HG03060 (cell line): ENCODE measurements at regions not wholly inside any gene's neighbourhood (a gene's known extent, or its start where the extent isn't known, plus 50 kb on each side); places are given as distances from the start of the nearest gene placed in this dataset.
A peak's percentile ranks its signal among the peaks of the same experiment; 100 is the strongest.

Experiments
- ATAC-seq: cut with Tn5 transposase; IDR thresholded peaks from one replicate; pipeline ENCODE4 v1.9.1; 2021; ENCODE audit warnings: low read depth, moderate number of reproducible peaks; ENCODE audit not compliant: unreplicated experiment

DNA sequence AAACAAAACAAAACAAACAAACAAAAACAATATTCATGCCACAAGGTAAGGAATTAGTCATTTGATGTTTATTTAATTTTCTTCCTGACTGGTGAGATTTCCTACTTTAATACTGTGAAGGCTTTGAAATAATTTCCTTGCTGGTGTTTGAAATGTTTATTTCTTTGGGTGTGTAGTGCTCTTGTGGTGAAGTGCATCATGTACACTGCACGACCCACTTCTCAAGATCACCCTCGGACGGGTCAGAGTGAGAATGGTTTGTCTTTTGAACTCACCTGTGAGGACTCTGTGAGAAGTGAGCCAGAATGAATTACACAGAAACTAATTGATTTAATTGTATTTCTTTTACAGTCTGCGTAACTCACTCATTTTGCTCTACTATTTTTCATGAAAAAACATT, 1211.5 kb downstream of the SORCS1 start:
- no peak for ATAC-seq

DNA sequence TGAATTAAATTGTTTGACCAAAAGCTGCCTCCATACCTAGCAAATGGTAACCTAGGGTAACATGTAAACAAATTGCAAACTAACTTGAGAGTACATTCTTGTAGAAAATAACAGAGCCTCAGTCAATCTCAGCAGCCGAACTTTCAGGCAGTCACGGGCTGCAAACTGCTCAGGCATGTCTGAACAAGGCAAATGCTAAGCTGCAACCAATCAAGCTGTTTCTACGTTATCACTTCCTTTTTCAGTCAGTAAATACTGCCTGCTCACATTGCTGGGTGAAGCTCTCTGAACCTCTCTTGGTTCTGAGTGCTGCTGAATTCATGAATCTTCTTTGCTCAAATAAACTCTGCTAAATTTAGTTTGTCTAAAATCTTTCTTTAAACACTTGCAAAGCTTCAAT, 1212.4 kb downstream of the SORCS1 start:
- ATAC-seq = peak; percentile 98

DNA sequence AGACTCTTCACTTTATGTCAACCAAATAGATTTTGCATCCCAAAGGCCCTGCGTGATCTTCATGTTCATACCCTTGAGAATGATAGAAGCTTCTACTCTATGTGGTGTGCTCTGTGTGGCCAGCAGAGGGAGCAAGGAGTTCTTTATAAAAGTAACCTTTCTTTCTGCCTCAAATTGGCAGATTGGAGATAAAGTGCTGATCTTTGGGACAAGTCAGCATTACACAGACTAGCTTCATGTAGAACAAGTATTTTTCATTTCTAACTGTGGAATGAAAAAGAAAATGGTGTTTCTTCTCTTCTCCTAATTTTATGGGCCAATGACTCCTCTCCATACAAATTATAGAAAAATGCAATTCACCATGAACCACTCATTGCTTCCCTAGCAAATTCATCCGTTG, 1214.1 kb downstream of the SORCS1 start:
- peak; percentile 29 for ATAC-seq

DNA sequence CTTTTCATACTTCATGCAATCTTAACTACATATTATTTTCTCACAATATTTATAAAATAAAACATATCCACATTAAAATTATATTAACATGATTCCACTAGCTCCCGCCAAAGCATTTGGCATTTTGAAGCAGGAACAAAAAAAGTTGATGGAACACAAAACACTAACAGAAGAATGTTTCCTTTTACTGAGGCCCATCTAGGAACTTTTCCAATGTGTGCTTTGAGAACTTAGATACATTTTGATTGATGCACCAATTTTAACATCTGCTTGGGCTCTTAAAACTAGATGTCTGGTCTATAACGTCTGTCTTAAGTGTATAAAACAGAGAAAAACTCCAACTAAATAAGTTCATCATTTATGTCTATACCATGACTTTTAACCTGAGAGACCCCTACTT, 1214.8 kb downstream of the SORCS1 start:
- ATAC-seq = no peak

DNA sequence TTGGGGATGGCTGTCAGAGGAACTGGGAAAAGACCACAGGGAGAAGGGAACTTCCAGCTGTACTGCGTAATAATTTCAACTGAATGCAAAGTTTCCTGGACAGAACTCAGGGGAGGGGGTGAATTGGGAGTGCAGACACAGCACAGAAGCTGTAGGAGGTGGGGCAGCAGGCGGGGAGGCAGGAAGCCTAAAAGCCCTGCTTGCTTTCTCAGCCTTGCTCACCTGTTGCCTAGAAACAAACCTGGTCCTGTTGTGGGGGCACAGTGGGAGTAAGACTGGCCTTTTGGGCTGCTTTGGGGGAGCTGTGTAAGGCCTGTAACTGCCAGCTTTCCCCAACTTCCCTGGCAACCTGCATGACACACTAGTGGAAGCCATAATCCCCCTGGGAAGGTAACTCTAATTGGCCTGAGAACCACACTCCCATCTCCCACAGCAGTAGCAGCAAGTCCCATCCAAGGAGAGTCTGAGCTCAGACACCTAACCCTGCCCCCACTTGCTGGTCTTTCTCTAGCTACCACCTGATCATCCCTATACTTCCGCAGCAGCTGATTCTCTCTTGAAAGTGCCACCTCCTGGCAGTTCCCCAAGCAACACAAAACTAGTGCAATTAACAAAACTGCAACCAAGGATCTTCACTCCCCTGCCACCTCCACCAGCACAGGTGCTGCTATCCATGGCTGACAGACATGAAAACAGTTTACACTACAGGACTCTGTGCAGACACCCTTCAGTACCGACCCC, 1239.3 kb downstream of the SORCS1 start:
- ATAC-seq = no peak

DNA sequence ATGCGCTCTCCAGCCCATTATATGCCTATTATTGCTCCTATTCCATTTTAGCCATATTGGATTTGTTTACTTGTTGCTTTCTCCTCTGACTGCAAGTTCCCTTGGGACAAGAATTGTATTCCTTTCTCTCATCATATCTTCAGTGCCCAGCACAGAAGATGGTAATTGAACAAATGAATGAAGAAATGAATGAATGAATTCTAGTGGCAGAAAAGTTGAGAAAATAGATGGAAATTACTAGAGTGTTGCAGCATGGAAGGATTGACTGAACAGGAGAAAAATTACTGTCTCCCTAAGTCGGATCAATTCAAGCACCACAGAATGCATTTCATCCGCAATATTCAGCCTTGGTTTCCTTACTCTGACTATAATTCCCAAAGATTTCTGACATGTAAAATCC, 1243.2 kb downstream of the SORCS1 start:
- ATAC-seq = no peak

DNA sequence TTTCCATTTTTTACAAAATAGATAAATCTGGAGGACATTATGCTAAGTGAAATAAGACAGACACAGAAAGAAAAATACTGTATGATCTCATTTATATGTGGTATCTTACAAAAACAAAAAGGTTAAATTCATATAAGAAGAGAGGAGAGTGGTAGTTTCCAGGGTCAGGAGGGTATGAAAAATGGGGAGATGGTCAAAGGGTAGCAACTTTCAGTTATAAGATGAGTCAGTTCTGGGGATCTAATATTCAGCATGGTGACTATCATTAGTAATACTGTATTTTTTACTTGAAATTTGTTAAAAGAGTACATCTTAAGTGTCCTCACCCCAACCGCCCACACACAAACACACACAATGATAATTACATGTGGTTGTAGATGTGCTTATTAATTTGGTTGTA, 1250.1 kb downstream of the SORCS1 start:
- ATAC-seq = no peak

DNA sequence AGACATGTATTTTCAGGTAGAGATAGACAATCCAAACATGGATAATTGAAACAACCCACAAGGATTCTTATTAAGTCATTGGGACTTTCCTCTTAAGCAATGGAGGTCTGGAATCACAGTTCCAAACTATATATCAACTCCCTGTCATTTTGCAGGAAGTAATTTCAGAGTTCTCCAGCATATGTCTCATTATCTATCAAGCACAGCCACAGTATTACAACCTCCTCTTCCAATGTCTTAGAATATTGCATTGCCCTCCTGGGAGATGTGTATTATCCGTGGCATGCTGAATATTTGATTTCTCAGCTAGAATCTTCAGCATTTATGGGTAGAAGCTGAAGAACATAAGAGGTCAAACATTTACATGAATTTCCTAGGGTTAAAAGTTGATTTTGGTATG, 1255.8 kb downstream of the SORCS1 start:
- no peak for ATAC-seq

DNA sequence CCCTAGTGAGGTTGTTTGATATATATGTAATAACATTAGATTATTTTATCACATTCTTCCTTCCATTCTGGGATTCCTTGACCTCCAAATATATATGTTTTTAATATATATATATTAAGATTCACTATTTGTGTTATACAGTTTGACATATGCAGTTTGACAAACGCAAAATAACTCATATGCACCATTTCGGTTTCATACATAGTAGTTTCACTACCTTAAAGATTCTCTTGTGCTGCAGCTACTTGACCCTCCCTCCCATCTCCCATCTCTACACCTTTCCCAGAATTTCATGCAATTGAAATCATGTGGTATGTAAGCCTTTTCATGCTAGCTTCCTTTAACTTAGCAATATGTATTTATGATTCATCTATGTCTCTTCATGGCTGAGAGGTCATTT, 1244.4 kb downstream of the SORCS3 start:
- no peak for ATAC-seq

DNA sequence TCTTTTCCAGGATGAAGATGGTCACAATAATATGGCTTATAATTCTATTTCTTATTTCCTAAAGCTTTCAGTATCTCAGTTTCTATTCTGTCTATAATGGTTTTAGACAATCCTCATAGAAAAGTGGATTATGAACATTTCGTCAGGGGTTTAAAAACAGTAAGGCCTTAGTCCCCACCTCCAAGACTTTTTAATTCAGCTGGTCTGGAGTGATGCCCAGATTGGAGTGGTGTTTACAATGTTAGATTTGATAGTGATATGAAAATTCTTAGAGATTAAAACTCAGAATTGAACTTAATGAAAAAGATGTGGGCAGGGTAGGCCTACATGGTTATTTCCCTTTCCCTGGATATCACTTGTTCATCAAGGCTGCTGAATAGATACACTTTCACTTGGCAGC, 1238.3 kb downstream of the SORCS3 start:
- no peak for ATAC-seq

DNA sequence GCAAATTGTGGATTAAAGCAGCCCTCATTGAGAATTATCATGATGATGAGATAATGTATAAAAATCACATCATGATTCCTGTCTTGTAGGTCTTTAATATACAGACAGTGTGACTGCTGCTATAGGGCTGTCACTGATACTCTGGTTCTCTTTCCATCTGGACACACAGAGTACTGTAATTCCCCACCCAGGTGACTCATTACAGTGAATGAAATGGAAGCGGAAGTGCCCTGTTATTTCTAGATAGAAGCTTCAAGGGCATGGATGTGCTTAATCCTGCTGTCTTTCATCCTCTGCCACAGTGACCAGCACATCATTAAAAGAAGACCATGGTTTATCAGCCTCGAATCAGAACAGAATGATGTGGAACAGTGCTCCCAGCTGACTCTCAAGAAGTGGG, 1234.0 kb downstream of the SORCS3 start:
- ATAC-seq = no peak

DNA sequence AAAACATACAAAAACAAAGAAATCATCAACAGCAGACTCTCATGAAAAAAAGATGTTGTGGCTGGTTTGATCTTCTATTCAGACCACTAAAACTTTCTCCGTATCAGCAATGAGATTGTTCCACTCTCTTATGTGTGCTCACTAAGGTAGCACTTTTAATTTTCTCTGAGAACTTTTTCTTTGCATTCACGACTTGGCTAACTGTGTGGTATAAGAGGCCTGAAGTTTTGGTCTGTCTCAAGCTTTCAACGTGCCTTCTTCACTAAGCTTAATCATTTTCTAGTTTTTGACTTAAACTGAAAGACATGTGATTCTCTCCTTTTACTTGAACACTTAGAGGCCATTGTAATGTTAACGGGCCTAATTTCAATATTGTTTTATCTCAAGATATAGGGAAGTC, 1231.6 kb downstream of the SORCS3 start:
- no peak for ATAC-seq

DNA sequence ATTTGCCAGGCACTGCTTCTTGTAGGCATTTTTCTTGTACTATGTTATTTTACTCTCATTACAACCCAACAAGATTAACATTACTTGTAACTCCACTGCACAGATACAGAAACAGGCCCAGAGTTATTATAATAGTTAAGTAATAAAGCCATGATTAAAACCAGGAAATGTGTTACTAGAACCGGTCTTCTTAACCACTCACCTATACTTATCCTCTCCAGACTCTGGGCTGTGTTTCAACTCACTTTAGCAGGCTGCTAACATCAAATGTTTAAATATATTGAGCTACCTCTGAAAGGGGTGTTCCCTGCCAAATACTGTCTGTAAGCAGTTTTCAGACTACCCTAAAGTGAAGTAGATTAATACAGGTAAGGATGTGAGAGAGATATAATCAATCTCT, 1227.8 kb downstream of the SORCS3 start:
- ATAC-seq = no peak

DNA sequence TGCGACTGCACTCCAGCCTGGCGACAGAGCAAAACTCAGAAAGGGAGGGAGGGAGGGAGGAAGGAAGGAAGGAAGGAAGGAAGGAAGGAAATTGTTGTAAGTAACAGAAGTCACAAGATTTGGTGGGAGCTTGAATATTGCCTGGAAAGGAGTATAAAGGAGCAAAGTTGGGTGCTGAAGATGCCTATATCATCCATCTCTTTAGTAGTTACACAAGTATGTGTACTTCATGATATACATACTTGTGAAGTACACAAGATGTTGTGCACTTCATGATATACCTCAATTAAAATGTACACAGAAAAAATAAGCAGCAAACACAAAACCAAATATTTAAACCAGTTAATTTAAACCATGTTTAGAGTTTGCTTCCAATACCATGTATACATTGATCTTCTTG, 1223.8 kb downstream of the SORCS3 start:
- no peak for ATAC-seq

DNA sequence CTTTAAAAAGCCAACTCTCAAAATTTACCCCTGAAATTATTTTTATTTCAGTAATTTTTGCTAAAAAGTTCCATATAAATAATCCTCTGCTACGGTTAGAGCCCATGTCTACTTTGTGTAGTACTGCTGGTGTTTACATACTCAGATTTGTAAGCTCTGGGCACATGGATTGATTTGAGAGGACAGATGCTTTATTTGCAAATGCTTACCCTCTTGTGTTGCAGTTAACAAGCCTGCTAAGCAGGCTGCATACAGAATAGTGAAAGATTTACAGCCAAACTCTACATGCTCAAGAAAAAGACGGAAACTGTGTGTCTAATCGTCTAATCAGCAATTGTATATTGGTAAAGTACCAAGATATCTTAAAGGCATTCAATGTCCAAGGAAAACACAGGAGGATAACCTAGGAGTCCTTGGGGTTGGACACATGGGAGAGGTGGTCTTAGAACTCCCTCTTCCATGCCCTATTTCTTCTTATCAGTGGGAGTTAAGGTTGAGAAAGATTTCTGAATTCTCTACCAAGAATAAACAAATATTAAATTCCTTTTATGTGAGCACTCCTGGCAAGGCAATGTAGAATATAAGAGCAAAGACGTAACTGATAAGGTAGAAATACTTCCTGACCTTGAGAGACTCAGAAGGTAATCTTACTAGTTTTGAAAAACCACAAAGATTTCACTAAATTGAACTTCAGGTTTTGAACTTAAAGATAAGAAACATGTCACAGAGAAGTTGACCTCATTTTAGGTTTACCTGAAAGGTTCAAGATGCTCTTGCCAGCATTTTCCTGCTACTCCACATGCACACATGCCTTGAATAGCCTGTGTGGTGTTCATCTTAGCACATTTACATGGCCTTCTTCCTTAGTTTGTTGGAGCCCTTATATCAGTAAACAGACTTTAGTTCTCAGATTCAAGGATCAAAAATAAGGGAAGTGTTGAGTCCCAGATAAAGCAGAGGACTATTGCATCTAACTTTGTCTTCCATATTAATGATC, 1216.5 kb downstream of the SORCS3 start:
- ATAC-seq = no peak

DNA sequence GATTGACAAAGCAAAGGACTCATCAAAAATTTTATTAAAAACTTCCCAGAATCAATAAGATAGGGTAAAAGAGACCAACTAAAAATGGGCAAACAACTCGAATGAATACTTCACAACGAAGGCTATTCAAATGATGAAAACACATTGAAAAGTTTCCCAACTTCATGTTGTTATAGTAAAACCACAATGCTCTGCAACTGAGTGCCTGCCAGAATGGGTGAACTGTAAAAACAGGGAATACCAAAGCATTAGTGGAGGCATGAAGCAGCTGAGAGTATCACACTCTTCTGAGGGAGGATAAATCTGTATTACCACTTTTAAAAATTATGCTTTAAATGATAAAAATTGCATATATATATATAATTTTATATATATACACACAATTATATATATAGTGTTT, 1214.7 kb downstream of the SORCS3 start:
- no peak for ATAC-seq

DNA sequence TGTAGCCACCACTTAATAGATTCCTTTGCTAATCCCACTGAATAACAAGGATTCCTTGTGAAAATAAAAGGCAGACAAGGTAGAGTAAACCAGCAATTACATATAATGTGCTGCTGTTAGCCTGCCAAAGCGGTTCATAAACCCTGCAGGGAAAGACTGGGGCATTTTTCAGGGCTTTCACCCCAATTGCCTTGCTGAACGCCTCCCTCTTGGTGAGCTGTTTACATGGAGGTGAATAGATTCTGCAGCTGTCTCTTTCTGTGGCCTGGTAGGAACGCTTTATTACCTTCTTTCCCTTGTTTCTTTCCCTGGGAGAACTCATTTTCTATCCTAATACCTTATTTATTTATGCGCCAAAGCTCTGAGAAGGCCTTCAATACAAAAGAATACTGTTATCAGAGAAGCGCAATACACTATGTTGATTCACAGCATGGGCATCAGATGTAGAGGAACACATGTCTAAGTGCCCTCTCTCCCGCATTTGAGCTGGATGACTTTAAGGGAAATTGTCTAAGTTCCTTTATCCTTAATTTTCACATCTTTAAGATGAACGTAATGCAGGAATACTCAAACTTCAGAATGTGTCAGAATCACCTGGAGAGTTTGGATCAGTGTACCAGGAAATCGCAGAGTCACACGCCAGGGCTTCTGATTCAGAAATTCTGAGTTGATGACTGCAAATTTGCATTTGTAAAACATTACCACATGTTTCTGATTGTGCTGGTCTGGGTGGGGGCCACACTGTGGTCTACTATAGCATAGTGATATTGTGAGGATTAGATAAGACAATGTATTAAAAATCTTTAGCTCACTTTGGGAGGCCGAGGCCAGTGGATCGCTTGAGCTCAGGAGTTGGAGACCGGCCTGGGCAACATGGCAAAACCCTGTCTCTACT, 1203.8 kb downstream of the SORCS3 start:
- no peak for ATAC-seq

DNA sequence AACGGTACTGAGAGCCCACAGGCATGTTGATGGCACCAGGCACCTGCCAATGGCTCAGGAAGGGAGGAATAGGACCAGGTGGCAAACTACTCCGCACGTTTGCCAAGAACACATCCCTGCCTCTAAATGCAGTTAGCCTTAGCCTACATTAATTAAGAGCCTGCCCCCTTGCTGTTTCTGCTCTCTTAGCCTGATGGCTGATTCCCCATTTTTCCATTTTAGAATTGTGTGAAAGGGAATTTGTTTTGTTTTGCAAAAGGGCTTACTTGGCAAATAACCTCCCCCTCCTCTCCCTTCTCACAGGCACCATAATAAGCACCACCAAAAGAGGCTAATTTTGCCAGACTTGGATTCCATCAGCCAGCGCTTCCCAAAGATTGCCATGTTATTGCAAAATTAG, 1203.2 kb downstream of the SORCS3 start:
- ATAC-seq = no peak

DNA sequence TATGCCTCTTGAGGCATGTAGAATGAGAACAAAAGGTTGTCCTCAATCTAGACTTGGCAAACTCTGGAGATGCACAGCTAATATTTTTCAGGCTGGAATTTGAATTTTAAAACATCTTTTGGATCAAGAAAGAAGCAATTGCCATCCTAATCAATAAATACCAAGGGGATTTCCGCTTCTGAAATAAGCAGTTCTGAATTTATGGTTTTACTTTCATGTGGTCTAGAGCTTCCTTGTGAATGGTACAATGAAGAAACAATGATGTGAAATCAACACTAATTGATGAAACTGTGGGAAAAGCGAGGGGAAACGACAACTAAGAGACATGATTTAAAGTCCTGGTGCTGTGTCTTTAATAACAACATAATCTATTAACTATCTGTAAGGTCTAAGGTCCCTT, 1202.7 kb downstream of the SORCS3 start:
- no peak for ATAC-seq

DNA sequence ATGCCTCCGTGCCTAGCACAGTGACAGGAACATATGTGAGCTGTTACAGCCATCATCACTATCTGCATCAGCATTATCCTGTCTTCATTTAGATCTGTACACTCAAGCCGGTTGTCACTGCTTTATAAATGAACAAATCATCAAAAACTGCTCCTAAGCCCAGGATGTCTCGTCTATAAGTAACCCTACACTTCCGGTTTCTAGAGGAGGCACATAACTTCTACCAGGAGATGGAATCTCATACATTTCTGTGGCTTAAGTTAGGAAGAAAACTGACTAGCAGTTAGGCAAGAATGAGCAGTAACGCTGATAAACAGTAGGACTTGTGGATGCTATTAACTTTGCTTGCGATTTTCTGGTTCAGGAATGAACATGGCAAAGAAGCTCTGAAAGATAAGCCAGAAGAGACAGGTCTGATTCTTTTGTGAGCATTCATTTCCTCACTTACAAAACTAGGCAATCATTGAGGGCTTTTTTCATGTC, 1199.2 kb downstream of the SORCS3 start:
- no peak for ATAC-seq

DNA sequence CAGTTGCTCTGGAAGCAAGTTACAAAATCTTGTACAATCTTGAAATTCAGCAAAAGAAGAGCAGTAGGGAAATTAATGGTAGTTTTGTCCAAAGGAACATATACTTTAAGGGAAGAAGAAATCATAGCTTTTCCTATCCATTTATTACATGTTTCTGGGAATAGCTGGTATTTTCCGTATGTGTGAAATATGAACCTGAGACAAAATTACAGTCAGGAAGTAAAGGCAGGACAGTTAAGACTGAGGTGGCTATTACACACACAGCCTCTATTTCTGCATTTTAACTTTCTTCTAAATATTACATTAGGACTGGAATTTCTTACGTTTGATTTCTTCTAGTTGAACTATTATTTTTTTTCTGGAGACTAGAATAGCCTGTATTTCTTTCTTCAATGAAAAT, 1197.3 kb downstream of the SORCS3 start:
- no peak for ATAC-seq
